HG03159 (cell line): ENCODE measurements at regions not wholly inside any gene's neighbourhood (a gene's known extent, or its start where the extent isn't known, plus 50 kb on each side); places are given as distances from the start of the nearest gene placed in this dataset.
"Not testable (repeated sequence)": the region's sequence is repeated elsewhere in the genome, so short reads cannot be mapped to it uniquely, and the experiment has no call there.

Experiments
- ATAC-seq: cut with Tn5 transposase; IDR thresholded peaks from one replicate; pipeline ENCODE4 v1.9.1; 2021; ENCODE audit warnings: mild to moderate bottlenecking, moderate library complexity; ENCODE audit not compliant: unreplicated experiment

DNA sequence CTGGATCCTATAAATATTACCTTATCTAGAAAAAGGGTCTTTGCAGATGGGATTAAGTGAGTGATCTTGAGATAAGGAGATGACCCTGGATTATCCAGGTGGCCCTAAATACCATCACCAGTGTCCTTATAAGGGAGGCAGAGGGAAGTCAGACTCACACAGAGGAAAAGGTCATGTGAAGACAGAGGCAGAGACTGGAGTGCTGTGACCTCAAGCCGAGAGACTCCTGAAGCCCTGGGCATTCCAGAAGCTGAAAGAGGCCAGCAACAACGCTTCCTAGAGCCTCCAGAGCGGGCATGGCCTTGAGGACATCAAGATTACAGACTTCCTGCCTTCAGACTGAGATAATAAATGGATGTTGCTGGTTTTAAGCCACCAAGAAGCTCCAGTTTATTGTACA lies 118.8 kb downstream of the ATPSCKMT start:
- no peak for ATAC-seq

DNA sequence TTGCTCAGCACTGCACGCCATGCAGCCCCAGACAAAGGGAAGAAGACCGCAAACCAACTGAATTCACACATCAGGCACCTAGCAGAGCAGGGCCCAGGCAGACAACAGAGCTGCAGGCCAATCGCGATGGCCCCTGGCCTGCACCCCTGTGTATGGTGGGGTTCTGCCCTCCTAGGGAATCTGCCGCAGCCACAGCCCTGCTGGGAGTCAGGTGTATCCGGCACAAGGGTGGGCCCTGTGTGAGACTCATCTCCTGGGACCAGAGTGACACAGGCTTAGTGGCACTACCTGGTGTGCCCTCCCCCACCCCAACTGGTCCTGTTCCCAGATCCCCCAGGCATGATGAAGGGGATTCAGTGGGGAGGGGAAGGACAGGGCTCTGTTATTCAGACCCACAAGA lies 122.8 kb downstream of the ATPSCKMT start:
- ATAC-seq = no peak

DNA sequence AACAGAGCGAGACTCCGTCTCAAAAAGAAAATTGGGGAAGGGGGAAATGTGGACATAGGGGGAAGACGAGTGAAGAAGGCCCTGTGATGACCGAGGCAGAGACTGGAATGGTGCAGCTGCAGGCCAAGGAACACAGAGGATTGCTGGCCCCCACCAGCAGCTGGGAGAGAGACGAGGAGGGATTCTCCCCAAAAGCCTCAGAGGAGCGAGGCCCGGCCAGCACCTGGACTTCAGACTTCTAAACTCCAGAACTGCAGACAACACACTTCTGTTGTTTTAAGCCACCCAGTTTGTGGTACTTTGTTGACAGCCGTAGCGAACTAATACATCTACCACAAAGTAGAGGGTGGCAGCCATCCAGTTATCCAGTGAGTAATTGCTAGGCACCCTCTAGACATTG lies 124.6 kb downstream of the ATPSCKMT start:
- no peak for ATAC-seq

DNA sequence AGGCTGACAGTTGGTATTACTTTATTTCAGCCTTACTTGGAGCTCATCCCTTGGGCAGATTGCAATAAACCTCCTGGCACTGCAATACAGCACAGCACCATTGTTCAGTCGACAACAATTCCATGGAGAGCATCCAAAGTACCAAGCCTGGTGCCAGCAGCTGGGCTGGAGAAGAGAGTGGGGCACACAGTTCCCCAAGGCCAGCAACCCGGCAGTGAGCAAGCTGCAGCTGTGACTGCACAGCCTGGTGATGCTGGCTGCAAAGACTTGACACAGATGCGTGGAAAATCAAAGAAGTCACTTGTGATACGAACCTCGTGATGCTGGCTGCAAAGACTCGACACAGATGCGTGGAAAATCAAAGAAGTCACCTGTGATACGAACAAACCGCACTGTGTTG lies 125.4 kb downstream of the ATPSCKMT start:
- no peak for ATAC-seq

DNA sequence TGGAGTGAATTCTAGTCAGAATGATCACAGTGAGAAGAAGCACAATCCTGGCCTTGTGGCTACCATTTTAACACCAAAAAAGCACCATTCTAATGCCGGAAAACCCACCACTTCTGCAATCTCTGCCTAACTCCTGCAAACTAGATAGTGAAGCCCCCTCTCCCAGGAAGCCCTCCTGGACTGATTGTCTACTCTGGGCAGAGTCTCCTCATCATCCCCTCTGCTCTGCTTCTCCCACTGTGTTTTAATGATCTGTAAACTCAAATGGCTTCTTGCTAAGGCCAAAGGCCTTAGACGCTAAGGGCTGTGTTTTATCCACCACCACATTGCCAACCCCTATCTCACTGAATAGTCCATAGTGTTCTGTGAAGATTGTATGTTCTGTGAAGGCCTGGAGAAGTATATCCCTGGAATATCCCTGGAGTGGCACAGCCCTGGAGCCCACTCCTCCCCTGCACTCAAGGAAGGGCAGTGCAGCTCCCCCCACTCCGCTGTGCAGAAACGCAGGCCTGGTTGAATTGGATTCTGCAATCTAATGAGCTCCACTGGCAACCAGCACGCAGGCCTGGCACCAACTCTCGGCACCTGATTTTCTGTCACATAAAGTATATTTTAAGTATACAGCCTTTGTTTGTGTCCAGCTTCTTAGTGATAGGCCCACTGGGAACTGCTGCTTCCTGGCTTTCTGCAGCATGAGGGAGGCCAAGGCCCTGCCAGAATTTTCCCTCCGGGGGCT lies 126.3 kb downstream of the ATPSCKMT start:
- ATAC-seq = no peak

DNA sequence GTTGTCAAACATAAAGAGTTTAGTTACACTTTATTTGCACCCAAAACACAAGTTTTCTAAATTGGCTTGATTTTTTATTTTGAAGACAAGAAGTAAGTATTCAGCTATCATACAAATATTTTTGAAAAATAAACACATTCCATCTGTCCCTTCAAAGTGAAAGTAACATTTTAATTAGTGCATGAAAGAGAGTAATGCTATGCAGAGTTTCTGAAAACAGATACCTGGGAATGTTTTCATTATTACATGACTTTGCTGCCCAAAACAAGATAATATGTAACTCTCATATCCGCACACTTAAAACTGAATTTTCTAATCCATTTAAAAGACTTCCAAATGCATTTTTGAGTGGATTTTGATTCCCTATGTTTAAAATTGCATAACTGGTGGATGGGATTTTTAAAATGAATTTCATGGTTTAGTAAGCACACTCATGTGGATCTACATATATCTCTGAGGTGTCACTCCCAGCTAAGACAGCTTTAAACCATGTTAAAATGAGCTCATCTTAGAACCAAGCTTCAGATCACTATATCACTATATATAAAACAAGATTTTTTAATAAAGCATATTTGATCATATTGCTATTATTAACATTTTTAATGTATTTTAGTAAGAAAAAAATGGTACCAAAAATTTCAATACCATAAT lies 127.5 kb downstream of the ATPSCKMT start:
- ATAC-seq = no peak

DNA sequence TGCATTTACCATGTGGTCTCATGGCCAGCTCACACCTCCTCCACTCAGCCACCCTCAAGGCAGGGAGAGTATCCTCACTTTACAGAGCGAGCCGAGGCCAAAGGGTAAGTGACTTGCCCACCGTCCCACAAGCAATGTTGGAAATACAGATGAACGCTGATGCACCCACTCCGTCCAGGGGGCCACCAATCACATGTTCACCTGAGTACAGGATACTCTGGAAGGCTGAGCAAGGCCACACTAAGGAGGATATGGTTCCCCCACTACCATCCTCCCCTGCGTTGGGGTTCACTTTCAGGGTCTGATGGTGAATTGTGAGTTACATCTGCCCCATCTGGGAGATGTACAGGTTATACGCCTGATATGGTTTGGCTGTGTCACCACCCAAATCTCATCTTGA lies 128.8 kb downstream of the ATPSCKMT start:
- no peak for ATAC-seq

DNA sequence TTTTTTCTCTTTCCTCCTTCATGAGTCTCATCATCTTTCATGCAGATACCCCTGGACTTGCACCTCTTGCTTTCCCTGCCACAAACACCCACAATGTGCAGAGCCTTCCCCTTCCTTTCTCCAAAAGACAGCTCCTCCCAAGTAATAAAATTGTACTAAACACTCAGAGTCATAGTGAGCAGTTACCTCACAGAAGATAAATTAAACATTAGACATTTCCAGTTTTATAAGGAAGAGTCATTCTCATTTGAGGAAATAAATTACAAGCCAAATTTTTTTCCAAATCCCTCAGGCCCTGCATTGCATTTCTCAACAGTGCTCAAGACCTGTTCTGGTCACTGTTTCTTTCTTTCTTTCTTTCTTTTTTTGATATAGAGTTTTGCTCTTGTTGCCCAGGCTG lies 131.5 kb downstream of the ATPSCKMT start:
- ATAC-seq = no peak

DNA sequence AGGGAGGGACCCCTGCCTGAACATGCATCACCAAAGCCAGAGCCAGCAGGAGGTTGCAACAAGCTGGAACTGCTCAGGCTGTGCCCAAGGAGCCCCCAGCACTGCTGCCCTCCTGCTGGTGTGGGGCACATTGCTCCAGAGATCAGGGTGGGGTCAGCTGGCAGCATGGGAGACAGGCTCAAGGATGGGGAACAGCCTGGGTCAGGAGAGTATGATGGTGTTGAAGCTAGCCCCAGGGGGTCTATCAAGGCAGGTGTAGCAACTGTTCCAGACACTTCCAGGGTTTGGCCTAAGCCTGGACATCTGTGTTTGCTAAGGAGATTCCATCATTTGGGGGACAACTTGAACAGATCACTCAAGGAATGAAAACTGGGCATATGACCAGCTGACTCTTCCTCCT lies 133.1 kb downstream of the ATPSCKMT start:
- ATAC-seq = no peak

DNA sequence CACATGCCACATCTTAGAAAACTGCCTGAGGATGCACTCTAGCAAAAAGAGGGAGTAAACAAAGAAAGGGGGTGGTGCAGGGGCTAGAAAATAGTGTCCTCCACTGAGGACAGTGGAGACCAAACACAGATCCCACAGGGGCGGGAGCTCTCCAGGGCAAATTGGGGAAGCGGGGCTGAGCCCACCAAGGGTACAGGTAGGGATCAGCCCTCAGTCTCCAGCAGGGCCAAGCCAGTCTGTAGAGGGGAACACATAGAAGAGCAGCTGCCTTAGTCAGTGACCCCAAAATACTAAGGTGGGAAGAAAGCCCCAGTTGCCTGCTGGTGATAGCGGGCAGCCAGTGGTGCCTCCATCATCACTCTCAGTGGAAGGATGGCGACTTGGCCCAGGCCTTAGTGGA lies 134.0 kb downstream of the ATPSCKMT start:
- ATAC-seq = no peak

DNA sequence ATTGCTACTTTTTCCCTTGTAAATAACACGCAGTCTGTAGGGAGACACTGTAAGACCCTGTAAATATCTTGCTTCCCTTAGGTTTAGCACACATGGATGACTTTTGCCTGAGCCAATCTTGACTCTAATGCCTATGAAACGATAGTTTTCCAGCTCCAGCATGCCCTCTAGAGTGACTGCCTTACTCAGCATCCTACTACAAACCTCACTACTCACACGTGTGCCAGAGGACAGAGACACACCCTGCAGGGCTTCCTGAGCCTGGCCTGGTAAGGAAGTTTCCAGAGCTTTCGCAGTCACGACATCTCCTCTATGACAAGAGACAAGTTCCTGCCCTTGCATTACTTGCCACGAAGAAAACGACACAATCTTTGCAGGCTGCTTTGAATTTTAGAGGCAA lies 138.1 kb downstream of the ATPSCKMT start:
- peak; percentile 73 for ATAC-seq

DNA sequence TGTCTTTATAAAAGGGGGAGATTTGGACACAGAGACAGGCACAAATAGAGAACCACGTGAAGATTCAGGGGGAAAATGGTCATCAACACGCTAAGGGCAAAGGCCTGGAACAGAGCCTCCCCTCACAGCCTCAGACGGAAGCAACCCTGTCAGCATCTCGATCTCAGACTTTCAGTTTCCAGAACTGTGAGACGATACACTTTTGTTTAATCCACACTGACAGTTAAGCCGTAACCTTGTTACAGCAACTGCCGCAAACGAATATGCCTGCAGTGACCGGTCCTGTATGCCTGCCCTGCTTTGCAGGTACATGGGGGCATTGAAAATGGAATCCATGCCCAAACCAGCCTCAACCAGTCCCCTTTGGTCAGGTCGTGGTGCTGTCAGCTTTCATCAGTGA lies 139.5 kb downstream of the ATPSCKMT start:
- no peak for ATAC-seq

DNA sequence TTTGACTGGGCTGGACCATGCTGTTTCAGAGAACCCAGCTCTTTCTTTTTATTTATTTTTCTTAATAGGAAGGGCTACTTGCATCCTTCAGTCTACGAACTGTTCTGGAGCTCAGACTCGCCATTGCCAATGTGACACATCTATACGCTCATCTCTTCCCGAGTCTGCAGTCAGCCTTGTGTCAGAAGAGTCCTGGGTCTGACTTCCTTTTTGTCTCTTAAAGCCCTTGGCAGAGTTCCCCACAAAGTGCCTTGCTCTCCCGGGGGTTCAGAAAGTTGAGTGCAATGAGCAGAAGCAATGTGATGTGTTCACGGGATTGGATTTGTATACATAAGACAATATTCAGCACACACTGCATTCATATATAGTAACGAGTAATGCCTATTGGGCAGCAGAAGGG lies 140.4 kb downstream of the ATPSCKMT start:
- ATAC-seq = no peak

DNA sequence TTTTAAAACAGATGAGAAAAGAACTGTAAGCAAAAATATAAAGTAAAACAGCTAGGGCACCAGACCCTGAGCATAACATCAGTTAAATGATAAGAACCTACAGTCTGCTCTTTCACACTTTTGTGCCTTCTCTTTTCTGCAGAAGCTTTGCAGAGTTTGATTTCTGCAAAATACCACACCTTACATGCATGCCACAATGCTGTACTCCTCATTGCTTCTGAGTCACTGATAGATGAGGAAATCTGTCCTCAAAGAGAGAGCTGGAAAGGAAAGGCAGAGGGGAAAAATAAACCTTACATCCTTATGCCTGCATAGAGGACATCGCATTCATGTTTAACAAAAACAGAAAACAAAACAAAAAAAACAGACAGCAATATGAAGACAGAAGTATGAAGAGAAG lies 142.9 kb downstream of the ATPSCKMT start:
- ATAC-seq = no peak

DNA sequence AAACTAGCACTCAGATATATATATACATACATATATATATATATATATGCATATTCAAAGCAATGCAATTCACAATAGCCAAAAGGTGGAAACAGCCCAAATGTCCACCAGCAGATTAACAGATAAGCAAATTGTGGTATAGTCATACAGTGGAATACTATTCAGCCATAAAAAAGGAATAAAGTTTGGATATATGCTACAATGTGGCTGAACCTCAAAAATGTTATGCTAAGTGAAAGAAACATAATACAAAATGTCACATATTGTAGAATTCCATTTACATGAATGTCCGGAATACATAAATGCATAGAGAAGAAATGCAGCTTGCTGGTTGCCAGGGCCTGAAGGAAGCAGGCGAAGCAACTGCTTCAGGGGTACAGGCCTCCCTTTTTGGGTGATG lies 143.4 kb downstream of the ATPSCKMT start:
- no peak for ATAC-seq

DNA sequence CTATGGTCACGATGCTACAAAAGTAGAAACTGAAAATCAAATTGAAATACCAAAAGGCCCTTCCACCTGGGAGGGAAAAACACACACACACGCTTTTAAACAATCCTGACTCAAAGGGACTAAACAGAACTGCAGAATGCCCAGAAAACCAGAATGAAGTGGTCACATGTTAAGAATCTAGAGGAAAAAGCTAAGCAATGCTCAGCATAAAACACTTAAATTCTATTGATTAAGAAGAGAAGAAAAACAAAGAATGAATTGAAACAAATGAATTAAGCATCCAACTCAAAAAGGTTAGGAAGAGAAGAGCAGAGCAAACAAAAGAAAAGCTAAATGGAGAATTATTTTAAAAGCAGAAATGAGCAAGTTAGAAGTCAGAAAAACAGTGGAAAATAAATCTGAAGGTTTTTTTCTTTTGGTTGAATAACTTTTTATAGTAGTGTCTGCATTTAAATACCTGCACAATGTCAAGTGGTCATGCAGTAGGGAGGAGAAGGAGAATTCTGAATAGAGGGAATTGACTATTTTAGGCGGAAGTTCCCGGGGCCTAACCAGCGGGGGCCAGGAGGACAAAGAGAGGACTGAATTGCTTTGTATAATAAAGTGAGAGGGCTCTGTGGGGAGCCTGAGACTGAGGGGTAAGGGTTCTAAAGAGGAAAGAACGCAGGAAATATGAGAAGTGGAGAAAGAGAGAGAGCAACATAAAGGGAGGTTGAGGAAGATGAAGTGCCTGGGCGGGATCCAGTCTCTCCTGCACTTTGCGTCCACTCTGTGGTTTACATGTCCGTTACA lies 146.8 kb downstream of the ATPSCKMT start:
- ATAC-seq = no peak

DNA sequence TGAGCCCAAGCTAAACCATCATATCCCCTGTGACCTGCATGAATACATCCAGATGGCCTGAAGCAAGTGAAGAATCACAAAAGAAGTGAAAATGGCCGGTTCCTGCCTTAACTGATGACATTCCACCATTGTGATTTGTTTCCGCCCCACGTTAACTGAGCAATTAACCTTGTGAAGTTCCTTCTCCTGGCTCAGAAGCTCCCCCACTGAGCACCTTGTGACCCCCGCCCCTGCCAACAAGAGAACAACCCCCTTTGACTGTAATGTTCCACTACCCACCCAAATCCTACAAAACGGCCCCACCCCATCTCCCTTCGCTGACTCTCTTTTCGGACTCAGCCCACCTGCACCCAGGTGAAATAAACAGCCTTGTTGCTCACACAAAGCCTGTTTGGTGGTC lies 147.5 kb downstream of the ATPSCKMT start:
- not testable (repeated sequence) for ATAC-seq

DNA sequence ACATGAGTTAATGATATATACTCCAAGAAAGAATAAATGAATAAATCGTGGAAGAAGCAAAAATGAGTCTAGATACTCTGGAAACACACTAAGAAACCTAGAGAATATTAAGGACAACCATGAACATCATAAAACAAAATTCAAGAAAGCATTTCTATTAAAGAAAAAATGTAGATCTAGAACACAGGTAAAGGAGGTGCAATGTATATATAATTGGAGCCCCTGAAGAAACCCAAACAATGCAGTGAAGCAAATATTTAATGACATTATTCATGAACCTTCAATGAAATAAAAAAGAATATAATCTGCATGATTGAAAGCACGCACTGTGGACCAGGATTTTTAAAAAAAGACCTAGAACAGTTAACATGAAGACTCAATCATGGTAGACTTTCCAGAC lies 150.1 kb downstream of the ATPSCKMT start:
- no peak for ATAC-seq

DNA sequence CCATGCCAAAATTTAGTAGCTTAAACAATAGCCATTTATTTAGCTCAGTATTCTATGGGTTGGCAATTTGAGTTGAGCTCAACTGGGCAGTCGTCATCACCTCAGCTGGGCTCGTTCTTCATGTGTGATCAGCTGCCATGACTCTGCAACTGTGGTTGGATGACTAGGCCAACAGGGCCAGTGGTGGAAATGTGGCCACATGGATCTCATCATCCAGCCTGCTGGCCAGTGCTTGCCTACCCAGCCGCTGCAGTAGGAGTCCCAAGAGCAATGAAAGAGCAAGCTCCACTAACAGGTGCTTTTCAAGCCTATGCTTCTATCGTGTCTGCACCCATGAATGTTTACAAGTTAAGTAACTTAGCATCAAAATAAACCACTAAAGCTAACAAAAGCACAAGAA lies 158.0 kb downstream of the ATPSCKMT start:
- ATAC-seq = no peak

DNA sequence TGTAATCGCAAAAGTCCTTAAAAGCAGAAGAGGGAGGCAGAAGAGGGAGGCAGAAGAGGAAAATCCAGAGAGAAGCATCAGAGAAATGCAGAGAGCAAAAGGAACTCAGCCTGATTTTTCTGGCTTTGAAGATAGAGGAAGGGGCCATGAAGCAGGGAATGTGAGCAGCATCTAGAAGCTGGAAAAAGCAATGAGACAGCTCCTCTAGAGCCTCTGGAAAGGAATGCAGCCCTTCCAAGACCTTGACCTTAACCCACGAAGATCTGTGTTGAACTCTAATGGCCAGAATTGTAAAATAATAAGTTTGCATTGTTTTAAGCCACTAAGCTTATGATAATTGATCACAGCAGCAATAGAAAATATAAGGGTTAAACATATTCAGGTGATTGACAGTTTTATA lies 159.6 kb downstream of the ATPSCKMT start:
- ATAC-seq = no peak

DNA sequence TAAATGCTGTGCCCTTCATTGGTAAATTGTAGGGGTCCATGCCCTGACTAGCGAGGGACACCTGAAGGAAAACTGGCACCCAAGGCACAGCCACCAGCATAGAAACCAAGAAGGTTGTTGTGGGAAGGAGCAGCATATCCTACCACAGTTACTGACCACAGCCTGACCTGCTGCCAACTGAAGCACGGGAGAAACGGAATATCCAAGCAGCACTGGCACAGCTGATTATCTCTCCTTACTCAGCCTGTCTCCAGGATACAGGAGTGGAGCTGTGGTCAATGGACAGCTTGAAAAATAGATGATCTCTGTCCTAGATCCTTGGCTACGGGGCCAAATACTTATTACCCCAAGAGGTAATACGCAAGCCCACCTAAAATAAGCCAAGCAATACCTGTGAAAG lies 164.5 kb downstream of the ATPSCKMT start:
- no peak for ATAC-seq

DNA sequence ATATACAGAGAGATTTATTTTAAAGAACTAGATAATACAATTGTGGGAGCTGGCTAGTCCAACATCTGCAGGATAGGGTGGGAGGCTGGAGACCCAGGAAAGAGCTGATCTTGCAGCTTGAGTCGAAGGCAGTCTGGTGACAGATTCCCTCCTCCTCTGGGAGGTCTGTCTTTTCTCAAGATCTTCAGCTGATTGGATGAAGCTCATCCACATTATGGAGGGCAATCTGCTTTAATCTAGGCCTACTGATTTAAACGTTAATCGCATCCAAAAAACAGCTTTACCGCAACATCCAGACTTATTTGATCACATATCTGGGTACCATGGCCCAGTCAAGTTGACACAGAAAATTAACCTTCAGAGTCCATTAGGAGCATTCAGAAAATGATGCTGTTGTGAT lies 168.1 kb downstream of the ATPSCKMT start:
- no peak for ATAC-seq
